ENCODE measurements at regions not wholly inside any gene's neighbourhood (a gene's known extent, or its start where the extent isn't known, plus 50 kb on each side); places are given as distances from the start of the nearest gene placed in this dataset.
"Not testable (repeated sequence)": the region's sequence is repeated elsewhere in the genome, so short reads cannot be mapped to it uniquely, and the experiment has no call there.

GRCh38 chr20:1815502-1816085 lies 79.6 kb upstream of the SIRPA start:
- DNase-seq (ENCODE audit: low spot score), result no peak
- CTCF ChIA-PET (ENCODE audit: low intra/inter-chr PET ratio, low total read pairs), result no interaction called here
- no peak overlapping the region for H3K4me2 ChIP-seq (ENCODE audit: low read depth, low read length)

GRCh38 chr20:1814861-1815260 lies 80.3 kb upstream of the SIRPA start:
- intact Hi-C loops (cut with micrococcal nuclease; ENCODE audit: unreplicated experiment); FAIRE-seq; H2AFZ ChIP-seq (ENCODE audit: low read length); H3K27me3 ChIP-seq (ENCODE audit: control insufficient read depth in 1 of 2, insufficient read depth in 2 of 2, low read length in 2 of 2); in situ Hi-C loops (cut with HindIII; ENCODE audit: extremely low pct_ligation_motif_present, low pct_unique_long_range_greater_than_20kb); H3K4me2 ChIP-seq (ENCODE audit: low read depth, low read length); POLR2A ChIA-PET; ATAC-seq; H3K79me2 ChIP-seq (ENCODE audit: insufficient read depth, low read length); H3K4me3 ChIP-seq (replicated peaks in 1 of 3; ENCODE audit: insufficient read depth in 1 of 3, low read depth in 2 of 3, low read length in 3 of 3); H3K36me3 ChIP-seq (replicated peaks in 1 of 2; ENCODE audit: control insufficient read depth in 1 of 2, insufficient read depth in 2 of 2, low read length in 2 of 2); BruUV-seq (replicated peaks); H4K20me1 ChIP-seq (ENCODE audit: insufficient read depth, low read length); H3K9ac ChIP-seq (ENCODE audit: insufficient read depth, low read depth, low read length); H3K9me3 ChIP-seq (ENCODE audit: low read length); CTCF ChIA-PET (ENCODE audit: low intra/inter-chr PET ratio, low total read pairs); DNase-seq (ENCODE audit: low spot score); H3K27ac ChIP-seq (ENCODE audit: extremely low read length, insufficient read depth, low read length): not testable (repeated sequence)
- peaks cover 57% of the 10 kb centered on the region for H3K4me1 ChIP-seq (ENCODE audit: insufficient read depth, low read length)
- 34% methylated on average over 1 of the region's 1 CpG for WGBS (ENCODE audit: low lambda C conversion rate)

More at GRCh38 chr20:1815502-1816085, 79.6 kb upstream of the SIRPA start:
- BruUV-seq (replicated peaks), result no TSS peak
- H3K27ac ChIP-seq (ENCODE audit: extremely low read length, insufficient read depth, low read length), result no peak overlapping the region
- no peak overlapping the region for H3K9ac ChIP-seq (ENCODE audit: insufficient read depth, low read depth, low read length)
- no peak overlapping the region for H2AFZ ChIP-seq (ENCODE audit: low read length)
- no peaks in the 10 kb centered on the region for H3K36me3 ChIP-seq (replicated peaks in 1 of 2; ENCODE audit: control insufficient read depth in 1 of 2, insufficient read depth in 2 of 2, low read length in 2 of 2)
- H3K4me3 ChIP-seq (replicated peaks in 1 of 3; ENCODE audit: insufficient read depth in 1 of 3, low read depth in 2 of 3, low read length in 3 of 3), result no peak overlapping the region
- H3K4me1 ChIP-seq (ENCODE audit: insufficient read depth, low read length), result peaks cover 50% of the 10 kb centered on the region
- no peaks in the 10 kb centered on the region for H3K9me3 ChIP-seq (ENCODE audit: low read length)
- TF ChIP-seq YEATS2 (CRISPR knock-in tag; IDR thresholded peaks at IDR 0.05; ENCODE audit: borderline replicate concordance) (no peak), ZNF235 (CRISPR knock-in tag; IDR thresholded peaks at IDR 0.05; ENCODE audit: borderline replicate concordance) (no peak), RNF2 (conservative IDR thresholded peaks at IDR 0.05; ENCODE audit: low read depth) (no peak), MXD3 (CRISPR knock-in tag; IDR thresholded peaks at IDR 0.05) (no peak), RFX3 (CRISPR knock-in tag; IDR thresholded peaks at IDR 0.05) (no peak), SOX6 (IDR thresholded peaks at IDR 0.05) (no peak), SOX6 (CRISPR knock-in tag; IDR thresholded peaks at IDR 0.05) (no peak), NONO (IDR thresholded peaks at IDR 0.05) (no peak), NONO (CRISPR knock-in tag; conservative IDR thresholded peaks at IDR 0.05) (no peak)
- H3K27me3 ChIP-seq (ENCODE audit: control insufficient read depth in 1 of 2, insufficient read depth in 2 of 2, low read length in 2 of 2), result no peaks in the 10 kb centered on the region
- intact Hi-C loops (cut with micrococcal nuclease; ENCODE audit: unreplicated experiment), result no loop called here
- POLR2A ChIA-PET, result no interaction called here
- H4K20me1 ChIP-seq (ENCODE audit: insufficient read depth, low read length), result no peaks in the 10 kb centered on the region
- in situ Hi-C loops (cut with HindIII; ENCODE audit: extremely low pct_ligation_motif_present, low pct_unique_long_range_greater_than_20kb), result no loop called here
- FAIRE-seq (no peak), ATAC-seq (no peak)
- 84% methylated on average over 3 of the region's 3 CpGs for WGBS (ENCODE audit: low lambda C conversion rate)
- H3K79me2 ChIP-seq (ENCODE audit: insufficient read depth, low read length), result no peaks in the 10 kb centered on the region

Measured in HepG2 (cell line).